HCEC 1CT (cell line): ENCODE measurements at regions not wholly inside any gene's neighbourhood (a gene's known extent, or its start where the extent isn't known, plus 50 kb on each side); places are given as distances from the start of the nearest gene placed in this dataset.

Experiments
- DNase-seq: peaks from one replicate; pipeline ENCODE4 v3.0.0-alpha.2; 2017

GRCh38 chr1:229196404-229197264 lies 74.3 kb upstream of the RAB4A start:
- peak; percentile 81 for DNase-seq

GRCh38 chr1:229197265-229197585 lies 73.7 kb upstream of the RAB4A start:
- DNase-seq: peak; percentile 31

- peak; percentile 20 for DNase-seq
These were observed 71.4 kb upstream of the RAB4A start for GRCh38 chr1:229199261-229200243.

- DNase-seq: peak; percentile 36
These were observed 67.7 kb upstream of the RAB4A start for GRCh38 chr1:229203030-229203751.

GRCh38 chr1:229203991-229204632 lies 66.8 kb upstream of the RAB4A start:
- no peak for DNase-seq

- no peak for DNase-seq
These were observed 65.8 kb upstream of the RAB4A start for GRCh38 chr1:229204921-229205777.

- no peak for DNase-seq
These were observed 65.1 kb upstream of the RAB4A start for GRCh38 chr1:229205854-229206253.

GRCh38 chr1:229207916-229208315 lies 63.0 kb upstream of the RAB4A start:
- DNase-seq: no peak

- DNase-seq: peak; percentile 24
These were observed 62.4 kb upstream of the RAB4A start for GRCh38 chr1:229208481-229208880.

GRCh38 chr1:229209386-229209785 lies 61.5 kb upstream of the RAB4A start:
- no peak for DNase-seq

GRCh38 chr1:229209816-229210215 lies 61.1 kb upstream of the RAB4A start:
- DNase-seq: no peak

GRCh38 chr1:229210844-229211243 lies 60.1 kb upstream of the RAB4A start:
- no peak for DNase-seq

GRCh38 chr1:229213797-229214196 lies 57.1 kb upstream of the RAB4A start:
- DNase-seq: no peak

- DNase-seq: no peak
These were observed 53.2 kb upstream of the RAB4A start for GRCh38 chr1:229217716-229218115.

GRCh38 chr1:229218612-229219025 lies 52.3 kb upstream of the RAB4A start:
- DNase-seq: no peak

- no peak for DNase-seq
These were observed 50.6 kb upstream of the RAB4A start for GRCh38 chr1:229220163-229220846.

GRCh38 chr1:229221106-229222019 lies 49.5 kb upstream of the RAB4A start:
- DNase-seq: no peak
